Heart left ventricle (tissue), 16 donors: ENCODE measurements at regions not wholly inside any gene's neighbourhood (a gene's known extent, or its start where the extent isn't known, plus 50 kb on each side); places are given as distances from the start of the nearest gene placed in this dataset.

Experiments
- ATAC-seq, 4 donors: fragments of 200-7000 bp; cut with Tn5 transposase; one replicate each; pipeline ENCODE4 v1.9.1; 2020 to 2022; ENCODE audit warnings: moderate library complexity in 4 of 4, mild to moderate bottlenecking in 3 of 4, moderate number of reproducible peaks in 1 of 4
- DNase-seq, 5 donors: peaks; one replicate each; pipeline ENCODE4 v3.0.0-alpha.2; 2020
- H3K27ac ChIP-seq, 12 donors: fragments of 200-600 bp; sonication (generic) in 4 of 12; one replicate each; pipeline versions ENCODE4 v1.5.0 to v1.8.0; 2016 to 2022; ENCODE audit warnings: mild to moderate bottlenecking in 2 of 12
- H3K27me3 ChIP-seq, 9 donors: fragments of 200-600 bp; sonication (generic) in 2 of 9; one replicate each; pipeline versions ENCODE4 v1.5.1 to v1.8.0; 2016 to 2022; ENCODE audit warnings: mild to moderate bottlenecking in 3 of 9
- H3K36me3 ChIP-seq, 9 donors: fragments of 200-600 bp; sonication (generic) in 2 of 9; one replicate each; pipeline versions ENCODE4 v1.5.0 to v1.8.0; 2018 to 2022; ENCODE audit warnings: mild to moderate bottlenecking in 2 of 9
- H3K4me1 ChIP-seq, 12 donors: fragments of 200-600 bp; sonication (generic) in 4 of 12; one replicate each; pipeline versions ENCODE4 v1.5.0 to v1.8.0; 2016 to 2022; ENCODE audit warnings: mild to moderate bottlenecking in 3 of 12
- H3K4me3 ChIP-seq, 12 donors: fragments of 200-600 bp; sonication (generic) in 4 of 12; one replicate each; pipeline versions ENCODE4 v1.5.0 to v1.8.0; 2017 to 2022; ENCODE audit warnings: mild to moderate bottlenecking in 9 of 12, moderate library complexity in 4 of 12
- H3K9me3 ChIP-seq, 12 donors: fragments of 200-600 bp; sonication (generic) in 4 of 12; one replicate each; pipeline versions ENCODE4 v1.5.0 to v1.8.0; 2016 to 2022; ENCODE audit warnings: mild to moderate bottlenecking in 1 of 12
- CTCF ChIP-seq, 12 donors: fragments of 200-600 bp; sonication (generic) in 4 of 12; IDR thresholded peaks; one replicate each; pipeline versions ENCODE4 v1.5.0 to v1.8.0; 2018 to 2022; ENCODE audit warnings: antibody characterized with exemption in 12 of 12, mild to moderate bottlenecking in 5 of 12
- POLR2A ChIP-seq, 2 donors: fragments of 450-650 bp; IDR thresholded peaks; one replicate each; pipeline ENCODE4 v1.6.1; 2017; ENCODE audit warnings: antibody characterized with exemption in 2 of 2, mild to moderate bottlenecking in 2 of 2, moderate library complexity in 2 of 2
- WGBS, 4 donors: extraction: QIAGEN DNeasy Blood & Tissue Kit in 2 of 4; methylation state at CpG; one replicate each; pipeline versions ENCODE4 v1.1.5 to v1.1.7; 2013 to 2018; 5-methylcytosine and 5-hydroxymethylcytosine counted together
- intact Hi-C, 10 donors: fragments of 100-400 bp; cut with DNase I; formaldehyde crosslinking; loops; one replicate each; pipeline versions ENCODE4 v1.11.1 to v1.14.2; 2022
- donor health status: ischemic (EF 13 %, LVEDD 7.1; RV severe dilation, severe dysfunction).
- donor health status: healthy with polysubstance abuse.
- donor health status: DM: no; HTN: yes; CAD: no.
- donor health status: DM: no; HTN: no; CAD: no.
- donor health status: ischemic (EF 25% LVEDD 6.9; RV normal size, moderate dysfunction).
- donor health status: ischemic (EF 25% LVEDD 5.7; RV mildly dilated, moderate dysfunction).
- donor health status: healthy.
- donor health status: DM: yes; HTN: yes; CAD: no.
- donor health status: ischemic (EF 35%, LVEDD 5.7; RV mildly dilated, moderate dysfunction).
- donor health status: nonischemic (EF 11% LVEDD 7.7; RV severe dilation, severe dysfunction).
- donor health status: DM: yes; HTN: yes; CAD: no.
- donor health status: PGD.
- donor health status: ischemic (EF 29% LVEDD 5.4; RV normal size, mild dysfunction).
- donor health status: nonischemic (EF 23%, LVEDD 6.1; RV moderate dilation, normal function).

GRCh38 chr6:102749210-102749971 lies 1355.9 kb downstream of the GRIK2 start:
- H3K27me3 ChIP-seq, result no peaks in the 10 kb centered on the region

GRCh38 chr6:102746941-102747340 lies 1353.4 kb downstream of the GRIK2 start:
- H3K27ac ChIP-seq, result no peak overlapping the region
- no peaks in the 10 kb centered on the region for H3K36me3 ChIP-seq
- no peak for ATAC-seq
- no peaks in the 10 kb centered on the region for H3K4me1 ChIP-seq
- no peak overlapping the region for H3K4me3 ChIP-seq
- H3K27me3 ChIP-seq, result no peaks in the 10 kb centered on the region
- peaks cover 0 to 1% (median 0%) of the 10 kb centered on the region in 12 donors for H3K9me3 ChIP-seq
- intact Hi-C loops, result no loop called here
- DNase-seq, result no peak
- no peak for TF ChIP-seq POLR2A (IDR thresholded peaks at IDR 0.05)
- no peak for TF ChIP-seq CTCF (IDR thresholded peaks at IDR 0.05)
- WGBS, 4 donors, result 82 to 88% (median 83%) methylated on average over 5 of the region's 5 CpGs

More at GRCh38 chr6:102749210-102749971, 1355.9 kb downstream of the GRIK2 start:
- Histone ChIP-seq H3K27ac (no peak overlapping the region), H3K4me1 (no peaks in the 10 kb centered on the region), H3K4me3 (no peak overlapping the region), H3K36me3 (no peaks in the 10 kb centered on the region), H3K9me3 (peaks cover 0 to 5% (median 0%) of the 10 kb centered on the region in 12 donors)
- TF ChIP-seq CTCF (IDR thresholded peaks at IDR 0.05), result no peak
- TF ChIP-seq POLR2A (IDR thresholded peaks at IDR 0.05), result no peak
- WGBS, 4 donors, result 54 to 56% (median 56%) methylated on average over 2 of the region's 2 CpGs
- intact Hi-C loops, result no loop called here
- ATAC-seq (no peak), DNase-seq (no peak)

- H3K4me1 ChIP-seq, result no peaks in the 10 kb centered on the region
- ATAC-seq (no peak), DNase-seq (no peak)
- intact Hi-C loops, result no loop called here
- no peaks in the 10 kb centered on the region for H3K36me3 ChIP-seq
- no peaks in the 10 kb centered on the region for H3K9me3 ChIP-seq
- H3K27ac ChIP-seq, result no peak overlapping the region
- 56 to 64% (median 58%) methylated on average over 7 of the region's 7 CpGs for whole genome bisulfite sequencing, 4 donors
- no peak overlapping the region for H3K4me3 ChIP-seq
- TF ChIP-seq POLR2A (IDR thresholded peaks at IDR 0.05), result no peak
- no peak for TF ChIP-seq CTCF (IDR thresholded peaks at IDR 0.05)
- no peaks in the 10 kb centered on the region for H3K27me3 ChIP-seq
Observed at GRCh38 chr6:102742754-102743356, 1349.3 kb downstream of the GRIK2 start.

GRCh38 chr6:102742028-102742427 lies 1348.5 kb downstream of the GRIK2 start:
- H3K4me1 ChIP-seq, result no peaks in the 10 kb centered on the region
- ATAC-seq, result no peak
- DNase-seq, result no peak
- H3K27me3 ChIP-seq, result no peaks in the 10 kb centered on the region
- intact Hi-C loops, result no loop called here
- H3K27ac ChIP-seq, result no peak overlapping the region
- no peak overlapping the region for H3K4me3 ChIP-seq
- no peaks in the 10 kb centered on the region for H3K36me3 ChIP-seq
- TF ChIP-seq CTCF (IDR thresholded peaks at IDR 0.05), result no peak
- TF ChIP-seq POLR2A (IDR thresholded peaks at IDR 0.05), result no peak
- H3K9me3 ChIP-seq, result no peaks in the 10 kb centered on the region
- 35 to 39% (median 37%) methylated on average over 4 of the region's 4 CpGs for WGBS, 4 donors
